HUES48 (cell line): ENCODE measurements at regions not wholly inside any gene's neighbourhood (a gene's known extent, or its start where the extent isn't known, plus 50 kb on each side); places are given as distances from the start of the nearest gene placed in this dataset.
"Not testable (repeated sequence)": the region's sequence is repeated elsewhere in the genome, so short reads cannot be mapped to it uniquely, and the experiment has no call there.

Source experiments
- H3K27ac ChIP-seq: one replicate; pipeline ENCODE4 v1.7.0; 2013; ENCODE audit warnings: low read depth, low read length, inconsistent platforms
- H3K27me3 ChIP-seq: 2 replicates; pipeline ENCODE4 v1.6.1; 2013; ENCODE audit warnings: mild to moderate bottlenecking, low read length; ENCODE audit not compliant: control insufficient read depth, insufficient read depth
- H3K36me3 ChIP-seq: 2 replicates; pipeline ENCODE4 v1.6.1; 2013; ENCODE audit warnings: low read length; ENCODE audit not compliant: control insufficient read depth, insufficient read depth
- H3K4me1 ChIP-seq: 2 replicates; pipeline ENCODE4 v1.6.1; 2013; ENCODE audit warnings: mild to moderate bottlenecking, low read length; ENCODE audit not compliant: control insufficient read depth, insufficient read depth
- H3K4me3 ChIP-seq: 2 replicates; pipeline ENCODE4 v1.5.1; 2013; ENCODE audit warnings: mild to moderate bottlenecking, low read depth, low read length
- H3K9ac ChIP-seq: 2 replicates; pipeline ENCODE4 v1.6.1; 2013; ENCODE audit warnings: mild to moderate bottlenecking, low read depth, low read length, moderate library complexity
- H3K9me3 ChIP-seq: 2 replicates; pipeline ENCODE4 v1.6.1; 2013; ENCODE audit warnings: low read length; ENCODE audit not compliant: control insufficient read depth, insufficient read depth

GRCh38 chrX:67004451-67004850 lies 365.6 kb upstream of the EDA2R start:
- no peaks in the 10 kb centered on the region for H3K27me3 ChIP-seq

GRCh38 chrX:66994729-66995128 lies 355.9 kb upstream of the EDA2R start:
- H3K27me3 ChIP-seq = no peaks in the 10 kb centered on the region
- no peak overlapping the region for H3K27ac ChIP-seq
- peaks cover 33% of the 10 kb centered on the region for H3K9me3 ChIP-seq
- H3K4me3 ChIP-seq = no peak overlapping the region; the same call in 1 of the 2 replicates
- no peaks in the 10 kb centered on the region for H3K36me3 ChIP-seq
- no peak overlapping the region for H3K9ac ChIP-seq
- H3K4me1 ChIP-seq = no peaks in the 10 kb centered on the region

More at GRCh38 chrX:67004451-67004850, 365.6 kb upstream of the EDA2R start:
- peaks cover 65% of the 10 kb centered on the region for H3K9me3 ChIP-seq
- no peak overlapping the region for H3K4me3 ChIP-seq
- H3K9ac ChIP-seq = no peak overlapping the region
- H3K4me1 ChIP-seq = no peaks in the 10 kb centered on the region
- no peak overlapping the region for H3K27ac ChIP-seq
- H3K36me3 ChIP-seq = no peaks in the 10 kb centered on the region

GRCh38 chrX:66992077-66992476 lies 353.2 kb upstream of the EDA2R start:
- H3K36me3 ChIP-seq, H3K27me3 ChIP-seq, H3K9ac ChIP-seq: not testable (repeated sequence)

GRCh38 chrX:66988331-66988730 lies 349.5 kb upstream of the EDA2R start:
- no peaks in the 10 kb centered on the region for H3K27me3 ChIP-seq
- peaks cover 60% of the 10 kb centered on the region for H3K9me3 ChIP-seq
- no peak overlapping the region for H3K27ac ChIP-seq
- no peak overlapping the region for H3K4me3 ChIP-seq
- no peak overlapping the region for H3K9ac ChIP-seq
- H3K4me1 ChIP-seq = no peaks in the 10 kb centered on the region
- H3K36me3 ChIP-seq = no peaks in the 10 kb centered on the region

More at GRCh38 chrX:66992077-66992476, 353.2 kb upstream of the EDA2R start:
- not testable (repeated sequence) for H3K4me3 ChIP-seq, H3K4me1 ChIP-seq, H3K27ac ChIP-seq
- H3K9me3 ChIP-seq = peaks cover 51% of the 10 kb centered on the region

GRCh38 chrX:66961665-66962064 lies 322.8 kb upstream of the EDA2R start:
- Histone ChIP-seq H3K27ac (no peak overlapping the region), H3K27me3 (no peaks in the 10 kb centered on the region), H3K9ac (no peak overlapping the region), H3K9me3 (peaks cover 41% of the 10 kb centered on the region), H3K4me3 (no peak overlapping the region), H3K4me1 (no peaks in the 10 kb centered on the region), H3K36me3 (no peaks in the 10 kb centered on the region)

- peaks cover 12% of the 10 kb centered on the region for H3K9me3 ChIP-seq
- H3K27me3 ChIP-seq = no peaks in the 10 kb centered on the region
- no peaks in the 10 kb centered on the region for H3K4me1 ChIP-seq
- H3K36me3 ChIP-seq = no peaks in the 10 kb centered on the region
- no peak overlapping the region for H3K27ac ChIP-seq
- no peak overlapping the region for H3K4me3 ChIP-seq
- H3K9ac ChIP-seq = no peak overlapping the region
These were observed 292.8 kb upstream of the EDA2R start for GRCh38 chrX:66931713-66932112.

- not testable (repeated sequence) for H3K36me3 ChIP-seq, H3K27ac ChIP-seq, H3K4me3 ChIP-seq, H3K4me1 ChIP-seq, H3K9ac ChIP-seq, H3K27me3 ChIP-seq
- peaks cover 12% of the 10 kb centered on the region for H3K9me3 ChIP-seq
These were observed 291.6 kb upstream of the EDA2R start for GRCh38 chrX:66930516-66930915.

- H3K9ac ChIP-seq = no peak overlapping the region
- no peak overlapping the region for H3K27ac ChIP-seq
- no peaks in the 10 kb centered on the region for H3K36me3 ChIP-seq
- no peaks in the 10 kb centered on the region for H3K27me3 ChIP-seq
- H3K4me3 ChIP-seq = no peak overlapping the region
- no peaks in the 10 kb centered on the region for H3K4me1 ChIP-seq
- H3K9me3 ChIP-seq = peaks cover 36% of the 10 kb centered on the region; the same call in 1 of the 2 replicates
These were observed 281.4 kb upstream of the EDA2R start for GRCh38 chrX:66920296-66920695.

GRCh38 chrX:66919280-66919832 lies 280.5 kb upstream of the EDA2R start:
- no peaks in the 10 kb centered on the region for H3K36me3 ChIP-seq
- H3K4me1 ChIP-seq = no peaks in the 10 kb centered on the region
- H3K9ac ChIP-seq = no peak overlapping the region
- no peaks in the 10 kb centered on the region for H3K27me3 ChIP-seq
- peaks cover 39% of the 10 kb centered on the region; the same call in 1 of the 2 replicates for H3K9me3 ChIP-seq
- H3K27ac ChIP-seq = no peak overlapping the region
- no peak overlapping the region for H3K4me3 ChIP-seq

- Histone ChIP-seq H3K9me3 (peaks cover 41% of the 10 kb centered on the region), H3K4me1 (no peaks in the 10 kb centered on the region), H3K4me3 (no peak overlapping the region), H3K9ac (no peak overlapping the region), H3K27me3 (no peaks in the 10 kb centered on the region), H3K36me3 (no peaks in the 10 kb centered on the region), H3K27ac (no peak overlapping the region)
These were observed 279.6 kb upstream of the EDA2R start for GRCh38 chrX:66918511-66918910.

- Histone ChIP-seq H3K9me3 (peaks cover 60% of the 10 kb centered on the region), H3K36me3 (no peaks in the 10 kb centered on the region), H3K4me3 (no peak overlapping the region), H3K9ac (no peak overlapping the region), H3K27me3 (no peaks in the 10 kb centered on the region), H3K4me1 (no peaks in the 10 kb centered on the region), H3K27ac (no peak overlapping the region)
These were observed 277.0 kb upstream of the EDA2R start for GRCh38 chrX:66915893-66916292.
